Right lobe of liver (tissue), 4 donors: ENCODE measurements at regions not wholly inside any gene's neighbourhood (a gene's known extent, or its start where the extent isn't known, plus 50 kb on each side); places are given as distances from the start of the nearest gene placed in this dataset.

ENCODE experiments used
- POLR2A ChIP-seq: fragments of 450-650 bp; IDR thresholded peaks from one replicate; pipeline ENCODE4 v1.6.1; 2017; ENCODE audit warnings: antibody characterized with exemption, mild to moderate bottlenecking
- TF ChIP-seq, protein P1 (sequence below), 4 donors: fragments of 200-600 bp in 3 of 4; fragments of 450-650 bp in 1 of 4; IDR thresholded peaks; one replicate each; pipeline versions ENCODE4 v1.5.1 to v1.8.0; 2016 to 2022; ENCODE audit warnings: antibody characterized with exemption in 4 of 4, mild to moderate bottlenecking in 2 of 4
- donor health status: DM: no; HTN: no; CAD: no.
- donor health status: DM: no; HTN: no; CAD: no.
- donor health status: DM: no; HTN: yes; CAD: no.

DNA sequence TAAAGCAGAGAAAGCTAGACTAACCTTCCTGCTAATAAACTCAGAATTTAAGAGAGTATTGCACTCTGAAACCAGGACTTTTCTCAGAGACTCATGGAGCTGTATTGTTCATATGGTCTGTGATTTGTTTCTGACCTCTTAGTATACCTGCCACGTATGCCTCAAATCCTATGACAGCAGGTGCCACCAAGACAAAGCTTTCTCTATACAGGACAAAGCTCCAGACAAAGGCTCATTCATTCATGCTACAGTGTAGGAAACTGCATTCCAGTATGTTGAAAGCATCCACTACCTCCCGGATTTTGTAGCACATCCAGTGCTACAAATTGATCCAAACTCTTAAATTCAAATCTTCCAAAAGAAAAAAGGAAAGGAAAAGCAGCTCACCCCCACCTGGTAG, 178.3 kb downstream of the CHIC2 start:
- TF ChIP-seq, protein P1, sequence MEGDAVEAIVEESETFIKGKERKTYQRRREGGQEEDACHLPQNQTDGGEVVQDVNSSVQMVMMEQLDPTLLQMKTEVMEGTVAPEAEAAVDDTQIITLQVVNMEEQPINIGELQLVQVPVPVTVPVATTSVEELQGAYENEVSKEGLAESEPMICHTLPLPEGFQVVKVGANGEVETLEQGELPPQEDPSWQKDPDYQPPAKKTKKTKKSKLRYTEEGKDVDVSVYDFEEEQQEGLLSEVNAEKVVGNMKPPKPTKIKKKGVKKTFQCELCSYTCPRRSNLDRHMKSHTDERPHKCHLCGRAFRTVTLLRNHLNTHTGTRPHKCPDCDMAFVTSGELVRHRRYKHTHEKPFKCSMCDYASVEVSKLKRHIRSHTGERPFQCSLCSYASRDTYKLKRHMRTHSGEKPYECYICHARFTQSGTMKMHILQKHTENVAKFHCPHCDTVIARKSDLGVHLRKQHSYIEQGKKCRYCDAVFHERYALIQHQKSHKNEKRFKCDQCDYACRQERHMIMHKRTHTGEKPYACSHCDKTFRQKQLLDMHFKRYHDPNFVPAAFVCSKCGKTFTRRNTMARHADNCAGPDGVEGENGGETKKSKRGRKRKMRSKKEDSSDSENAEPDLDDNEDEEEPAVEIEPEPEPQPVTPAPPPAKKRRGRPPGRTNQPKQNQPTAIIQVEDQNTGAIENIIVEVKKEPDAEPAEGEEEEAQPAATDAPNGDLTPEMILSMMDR (IDR thresholded peaks at IDR 0.05), result no peak
- TF ChIP-seq POLR2A, result no peak
